HepG2 (cell line): ENCODE measurements at regions not wholly inside any gene's neighbourhood (a gene's known extent, or its start where the extent isn't known, plus 50 kb on each side); places are given as distances from the start of the nearest gene placed in this dataset.

ENCODE experiments used
- ATAC-seq: fragments of 200-7000 bp; cut with Tn5 transposase; 3 replicates; pipeline ENCODE4 v1.9.1; 2020; ENCODE audit warnings: mild to moderate bottlenecking, moderate library complexity
- BruUV-seq: library from RNA; stranded (reverse); fragments of 400-500 nt; replicated peaks from 2 replicates; lab custom pipeline; 2021; lab: Mats Ljungman, UMichigan
- CTCF ChIA-PET: fragments of 300-600 bp; formaldehyde crosslinking; extraction: SDS; loops from one replicate; lab custom pipeline; 2021; ENCODE audit warnings: low total read pairs, inconsistent platforms, low intra/inter-chr PET ratio; lab: Yijun Ruan, JAX
- POLR2A ChIA-PET: fragments of 350-600 bp; sonication (Branson Sonifier 250); formaldehyde crosslinking; loops from one replicate; lab custom pipeline; 2020; ENCODE audit warnings: antibody characterized with exemption, inconsistent platforms; lab: Yijun Ruan, JAX
- DNase-seq: peaks from one replicate; pipeline ENCODE4 v3.0.0-alpha.2; 2015; ENCODE audit warnings: low spot score
- FAIRE-seq: peaks from 3 replicates; lab custom pipeline; 2011; peaks lifted over from hg19 to GRCh38; lab: Jason Lieb, UNC
- H2AFZ ChIP-seq: one replicate; pipeline ENCODE4 v1.6.1; 2011; ENCODE audit warnings: low read length, inconsistent platforms
- H3K27ac ChIP-seq: fragments of 300-600 bp; 3 replicates; pipeline ENCODE4 v1.8.0; 2011; ENCODE audit warnings: mixed run types, mild to moderate bottlenecking, mixed read lengths, low read length, inconsistent platforms; ENCODE audit not compliant: insufficient read depth; ENCODE audit errors: extremely low read length
- H3K27me3 ChIP-seq, 2 experiments: fragments of 200-600 bp in 1 of 2; 2 replicates in 1 of 2; 3 replicates in 1 of 2; pipeline versions ENCODE4 v1.6.0 to v1.8.0; 2011; ENCODE audit warnings: low read length in 2 of 2, mild to moderate bottlenecking in 2 of 2, moderate library complexity in 2 of 2, inconsistent platforms in 1 of 2; ENCODE audit not compliant: insufficient read depth in 2 of 2, control insufficient read depth in 1 of 2
- H3K36me3 ChIP-seq, 2 experiments: fragments of 200-600 bp in 1 of 2; replicated peaks in 1 of 2; 2 replicates in 1 of 2; 3 replicates in 1 of 2; pipeline versions ENCODE4 v1.5.1 to v1.8.0; 2011; ENCODE audit warnings: low read length in 2 of 2, inconsistent platforms in 1 of 2; ENCODE audit not compliant: insufficient read depth in 2 of 2, control insufficient read depth in 1 of 2
- H3K4me1 ChIP-seq: 2 replicates; pipeline ENCODE4 v1.5.1; 2012; ENCODE audit warnings: low read length, inconsistent platforms; ENCODE audit not compliant: insufficient read depth
- H3K4me2 ChIP-seq: 2 replicates; pipeline ENCODE4 v1.6.0; 2011; ENCODE audit warnings: low read depth, low read length, inconsistent platforms
- H3K4me3 ChIP-seq, 3 experiments: fragments of 200-600 bp in 1 of 3; sonication (generic), shearing (Covaris generic) in 1 of 3; replicated peaks in 1 of 3; 2 replicates each; pipeline ENCODE4 v1.5.1; 2011 to 2016; ENCODE audit warnings: low read length in 3 of 3, inconsistent platforms in 2 of 3, low read depth in 2 of 3, mild to moderate bottlenecking in 2 of 3, control low read depth in 1 of 3, mixed read lengths in 1 of 3; ENCODE audit not compliant: insufficient read depth in 1 of 3
- H3K79me2 ChIP-seq: one replicate; pipeline ENCODE4 v1.6.1; 2011; ENCODE audit warnings: low read length, inconsistent platforms; ENCODE audit not compliant: insufficient read depth
- H3K9ac ChIP-seq: 2 replicates; pipeline ENCODE4 v1.6.0; 2011; ENCODE audit warnings: mild to moderate bottlenecking, low read depth, low read length, inconsistent platforms; ENCODE audit not compliant: insufficient read depth
- H3K9me3 ChIP-seq: 2 replicates; pipeline ENCODE4 v1.5.1; 2012; ENCODE audit warnings: mild to moderate bottlenecking, low read length
- H4K20me1 ChIP-seq: 2 replicates; pipeline ENCODE4 v1.6.0; 2011; ENCODE audit warnings: inconsistent platforms, mild to moderate bottlenecking, low read length, moderate library complexity; ENCODE audit not compliant: insufficient read depth
- HNF4G ChIP-seq, 2 experiments: sonication (generic) in 1 of 2; formaldehyde crosslinking in 1 of 2; IDR thresholded peaks; 2 replicates each; pipeline versions ENCODE4 v1.4.0 to v1.6.1; 2011 to 2020; ENCODE audit warnings: borderline replicate concordance in 2 of 2, low read depth in 2 of 2, mild to moderate bottlenecking in 2 of 2, low read length in 1 of 2, missing genetic modification reagents in 1 of 2, moderate library complexity in 1 of 2
- HOMEZ ChIP-seq: IDR thresholded peaks from 2 replicates; pipeline ENCODE4 v1.6.1; 2016; ENCODE audit warnings: low read depth
- MAFK ChIP-seq, 2 experiments: IDR thresholded peaks in 1 of 2; conservative IDR thresholded peaks in 1 of 2; 2 replicates each; pipeline ENCODE4 v1.6.1; 2011; ENCODE audit warnings: improper control_type of control experiment in 2 of 2, low read length in 2 of 2
- NFYC ChIP-seq: IDR thresholded peaks from 2 replicates; pipeline ENCODE4 v1.6.1; 2016; ENCODE audit warnings: missing genetic modification reagents, missing compliant biosample characterization
- WIZ ChIP-seq: sonication (generic); formaldehyde crosslinking; IDR thresholded peaks from 2 replicates; pipeline ENCODE4 v1.5.1; 2020; ENCODE audit warnings: mild to moderate bottlenecking, missing genetic modification reagents
- ZNF383 ChIP-seq: sonication (generic); formaldehyde crosslinking; IDR thresholded peaks from 2 replicates; pipeline ENCODE4 v1.4.0; 2020; ENCODE audit warnings: missing genetic modification reagents, mild to moderate bottlenecking, borderline replicate concordance
- ZNF513 ChIP-seq: sonication (generic); formaldehyde crosslinking; conservative IDR thresholded peaks from 2 replicates; pipeline ENCODE4 v1.5.0; 2020; ENCODE audit warnings: missing genetic modification reagents
- ZNF713 ChIP-seq: sonication (generic); formaldehyde crosslinking; IDR thresholded peaks from 2 replicates; pipeline ENCODE4 v1.4.0; 2020; ENCODE audit warnings: mild to moderate bottlenecking, missing genetic modification reagents
- WGBS: methylation state at CpG from one replicate; pipeline ENCODE4 v1.1.6; 2017; ENCODE audit warnings: low lambda C conversion rate; 5-methylcytosine and 5-hydroxymethylcytosine counted together
- in situ Hi-C: cut with HindIII; loops from 2 replicates; pipeline ENCODE4 v1.10.0; 2017; ENCODE audit warnings: low pct_unique_long_range_greater_than_20kb; ENCODE audit not compliant: extremely low pct_ligation_motif_present
- intact Hi-C: fragments of 100-400 bp; cut with micrococcal nuclease; formaldehyde crosslinking; loops from one replicate; pipeline ENCODE4 v1.10.0; 2022; ENCODE audit not compliant: unreplicated experiment
- TF ChIP-seq, protein P1 (sequence below): sonication (generic); formaldehyde crosslinking; IDR thresholded peaks from 2 replicates; pipeline ENCODE4 v1.5.1; 2020; ENCODE audit warnings: mild to moderate bottlenecking, missing genetic modification reagents, borderline replicate concordance
- TF ChIP-seq, protein P2 (sequence below), 2 experiments: IDR thresholded peaks; 2 replicates each; pipeline ENCODE4 v1.6.1; 2011 to 2012; ENCODE audit warnings: low read length in 2 of 2, borderline replicate concordance in 1 of 2, low read depth in 1 of 2, mild to moderate bottlenecking in 1 of 2, moderate library complexity in 1 of 2
- TF ChIP-seq, protein P3 (sequence below): sonication (generic); formaldehyde crosslinking; IDR thresholded peaks from 2 replicates; pipeline ENCODE4 v1.4.0; 2020; ENCODE audit warnings: missing genetic modification reagents, borderline replicate concordance

DNA sequence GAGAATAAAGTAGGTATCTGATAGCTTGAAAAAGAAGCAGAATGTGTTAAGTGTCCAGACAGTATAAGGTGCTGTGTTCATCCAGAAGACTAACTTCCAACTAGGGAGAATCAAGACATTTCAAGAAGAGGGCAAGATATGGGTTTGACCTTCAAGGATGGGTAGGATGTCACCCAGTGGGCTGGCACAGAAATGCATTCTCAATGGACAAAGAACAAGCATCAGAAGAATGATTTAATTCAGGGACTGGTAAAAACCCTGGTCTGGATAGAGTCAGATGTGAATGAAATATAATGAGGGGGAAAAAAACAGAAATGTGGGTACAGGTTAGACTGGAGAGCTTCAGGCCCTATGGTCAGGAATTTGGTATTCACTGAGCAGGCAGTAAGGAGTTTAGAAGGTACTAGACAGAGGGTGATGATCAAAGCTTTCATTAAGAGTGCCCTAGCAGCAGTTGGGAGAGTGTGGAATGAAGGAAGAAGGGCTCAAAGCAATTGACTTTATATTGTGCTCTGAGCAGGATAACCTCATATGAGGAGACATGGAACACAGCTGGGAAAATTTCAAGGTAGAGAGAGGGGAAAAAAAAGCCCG is 180.7 kb upstream of the ANK3 start:
- Histone ChIP-seq H2AFZ (no peak overlapping the region), H3K27me3 (0 out of 5 replicates have a peak, but pooled peaks cover 0 to 3% of the 10 kb centered on the region in 2 experiments), H4K20me1 (no peaks in the 10 kb centered on the region), H3K79me2 (no peaks in the 10 kb centered on the region), H3K4me3 (no peak overlapping the region), H3K36me3 (no peaks in the 10 kb centered on the region), H3K4me1 (no peaks in the 10 kb centered on the region), H3K9ac (no peak overlapping the region), H3K9me3 (no peaks in the 10 kb centered on the region), H3K4me2 (no peak overlapping the region), H3K27ac (no peak overlapping the region)
- FAIRE-seq (no peak), ATAC-seq (no peak), DNase-seq (no peak)
- BruUV-seq = no TSS peak
- intact Hi-C loops (no loop called here), in situ Hi-C loops (no loop called here)
- ChIA-PET POLR2A (no interaction called here), CTCF (no interaction called here)
- WGBS = 10% methylated on average over 1 of the region's 1 CpG
- no peak for TF ChIP-seq HOMEZ (CRISPR knock-in tag)
- no peak for TF ChIP-seq HNF4G (IDR thresholded peaks at IDR 0.05; ENCODE audit: borderline replicate concordance, low read depth, low read length)
- TF ChIP-seq HNF4G (CRISPR knock-in tag; IDR thresholded peaks at IDR 0.05; ENCODE audit: borderline replicate concordance, low read depth) = no peak
- TF ChIP-seq, protein P1, sequence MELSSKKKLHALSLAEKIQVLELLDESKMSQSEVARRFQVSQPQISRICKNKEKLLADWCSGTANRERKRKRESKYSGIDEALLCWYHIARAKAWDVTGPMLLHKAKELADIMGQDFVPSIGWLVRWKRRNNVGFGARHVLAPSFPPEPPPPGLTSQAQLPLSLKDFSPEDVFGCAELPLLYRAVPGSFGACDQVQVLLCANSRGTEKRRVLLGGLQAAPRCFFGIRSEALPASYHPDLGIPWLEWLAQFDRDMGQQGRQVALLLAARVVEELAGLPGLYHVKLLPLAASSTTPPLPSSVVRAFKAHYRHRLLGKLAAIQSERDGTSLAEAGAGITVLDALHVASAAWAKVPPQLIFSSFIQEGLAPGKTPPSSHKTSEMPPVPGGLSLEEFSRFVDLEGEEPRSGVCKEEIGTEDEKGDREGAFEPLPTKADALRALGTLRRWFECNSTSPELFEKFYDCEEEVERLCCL (CRISPR knock-in tag) = no peak
- no peak for TF ChIP-seq NFYC
- TF ChIP-seq MAFK (conservative IDR thresholded peaks at IDR 0.05 in 1 of 2, IDR thresholded peaks at IDR 0.05 in 1 of 2; ENCODE audit: low read length in 2 of 2) = no peak
- no peak for TF ChIP-seq WIZ (CRISPR knock-in tag)
- TF ChIP-seq ZNF713 = no peak
- no peak for TF ChIP-seq ZNF513
- TF ChIP-seq, protein P2, sequence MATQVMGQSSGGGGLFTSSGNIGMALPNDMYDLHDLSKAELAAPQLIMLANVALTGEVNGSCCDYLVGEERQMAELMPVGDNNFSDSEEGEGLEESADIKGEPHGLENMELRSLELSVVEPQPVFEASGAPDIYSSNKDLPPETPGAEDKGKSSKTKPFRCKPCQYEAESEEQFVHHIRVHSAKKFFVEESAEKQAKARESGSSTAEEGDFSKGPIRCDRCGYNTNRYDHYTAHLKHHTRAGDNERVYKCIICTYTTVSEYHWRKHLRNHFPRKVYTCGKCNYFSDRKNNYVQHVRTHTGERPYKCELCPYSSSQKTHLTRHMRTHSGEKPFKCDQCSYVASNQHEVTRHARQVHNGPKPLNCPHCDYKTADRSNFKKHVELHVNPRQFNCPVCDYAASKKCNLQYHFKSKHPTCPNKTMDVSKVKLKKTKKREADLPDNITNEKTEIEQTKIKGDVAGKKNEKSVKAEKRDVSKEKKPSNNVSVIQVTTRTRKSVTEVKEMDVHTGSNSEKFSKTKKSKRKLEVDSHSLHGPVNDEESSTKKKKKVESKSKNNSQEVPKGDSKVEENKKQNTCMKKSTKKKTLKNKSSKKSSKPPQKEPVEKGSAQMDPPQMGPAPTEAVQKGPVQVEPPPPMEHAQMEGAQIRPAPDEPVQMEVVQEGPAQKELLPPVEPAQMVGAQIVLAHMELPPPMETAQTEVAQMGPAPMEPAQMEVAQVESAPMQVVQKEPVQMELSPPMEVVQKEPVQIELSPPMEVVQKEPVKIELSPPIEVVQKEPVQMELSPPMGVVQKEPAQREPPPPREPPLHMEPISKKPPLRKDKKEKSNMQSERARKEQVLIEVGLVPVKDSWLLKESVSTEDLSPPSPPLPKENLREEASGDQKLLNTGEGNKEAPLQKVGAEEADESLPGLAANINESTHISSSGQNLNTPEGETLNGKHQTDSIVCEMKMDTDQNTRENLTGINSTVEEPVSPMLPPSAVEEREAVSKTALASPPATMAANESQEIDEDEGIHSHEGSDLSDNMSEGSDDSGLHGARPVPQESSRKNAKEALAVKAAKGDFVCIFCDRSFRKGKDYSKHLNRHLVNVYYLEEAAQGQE (IDR thresholded peaks at IDR 0.05; ENCODE audit: borderline replicate concordance in 1 of 2, low read depth in 1 of 2, low read length in 2 of 2) = no peak
- TF ChIP-seq ZNF383 (CRISPR knock-in tag) = no peak
- TF ChIP-seq, protein P3, sequence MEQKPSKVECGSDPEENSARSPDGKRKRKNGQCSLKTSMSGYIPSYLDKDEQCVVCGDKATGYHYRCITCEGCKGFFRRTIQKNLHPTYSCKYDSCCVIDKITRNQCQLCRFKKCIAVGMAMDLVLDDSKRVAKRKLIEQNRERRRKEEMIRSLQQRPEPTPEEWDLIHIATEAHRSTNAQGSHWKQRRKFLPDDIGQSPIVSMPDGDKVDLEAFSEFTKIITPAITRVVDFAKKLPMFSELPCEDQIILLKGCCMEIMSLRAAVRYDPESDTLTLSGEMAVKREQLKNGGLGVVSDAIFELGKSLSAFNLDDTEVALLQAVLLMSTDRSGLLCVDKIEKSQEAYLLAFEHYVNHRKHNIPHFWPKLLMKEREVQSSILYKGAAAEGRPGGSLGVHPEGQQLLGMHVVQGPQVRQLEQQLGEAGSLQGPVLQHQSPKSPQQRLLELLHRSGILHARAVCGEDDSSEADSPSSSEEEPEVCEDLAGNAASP (CRISPR knock-in tag) = no peak
